ENCODE measurements at regions not wholly inside any gene's neighbourhood (a gene's known extent, or its start where the extent isn't known, plus 50 kb on each side); places are given as distances from the start of the nearest gene placed in this dataset.
"Not testable (repeated sequence)": the region's sequence is repeated elsewhere in the genome, so short reads cannot be mapped to it uniquely, and the experiment has no call there.

- Histone ChIP-seq H3K27me3 (no peaks in the 10 kb centered on the region), H3K4me1 (no peaks in the 10 kb centered on the region), H3K27ac (no peak overlapping the region), H3K4me3 (no peak overlapping the region), H3K36me3 (no peaks in the 10 kb centered on the region), H3K9me3 (no peaks in the 10 kb centered on the region)
- DNase-seq = no peak
- no peak for ATAC-seq
- TF ChIP-seq CTCF (IDR thresholded peaks at IDR 0.05) = no peak
- intact Hi-C loops (cut with DNase I) = no loop called here
Measured at GRCh38 chr10:78342827-78343653, 309.4 kb downstream of the RPS24 start.

- H3K9me3 ChIP-seq; DNase-seq; H3K27ac ChIP-seq; ATAC-seq; H3K36me3 ChIP-seq; H3K4me1 ChIP-seq; H3K27me3 ChIP-seq; H3K4me3 ChIP-seq; intact Hi-C loops (cut with DNase I): not testable (repeated sequence)
Measured at GRCh38 chr10:78344257-78344656, 310.6 kb downstream of the RPS24 start.

- DNase-seq; H3K4me1 ChIP-seq; H3K27ac ChIP-seq; H3K36me3 ChIP-seq; ATAC-seq; H3K9me3 ChIP-seq; H3K27me3 ChIP-seq; H3K4me3 ChIP-seq; intact Hi-C loops (cut with DNase I): not testable (repeated sequence)
Measured at GRCh38 chr10:78345515-78345914, 311.9 kb downstream of the RPS24 start.

- Histone ChIP-seq H3K36me3 (no peaks in the 10 kb centered on the region), H3K4me1 (no peaks in the 10 kb centered on the region), H3K27me3 (no peaks in the 10 kb centered on the region), H3K4me3 (no peak overlapping the region), H3K27ac (no peak overlapping the region), H3K9me3 (no peaks in the 10 kb centered on the region)
- intact Hi-C loops (cut with DNase I) = no loop called here
- DNase-seq (no peak), ATAC-seq (no peak)
- TF ChIP-seq CTCF (IDR thresholded peaks at IDR 0.05) = no peak
Measured at GRCh38 chr10:78346721-78347120, 313.1 kb downstream of the RPS24 start.

- H3K9me3 ChIP-seq = no peaks in the 10 kb centered on the region
- intact Hi-C loops (cut with DNase I) = no loop called here
- no peak for DNase-seq
Measured at GRCh38 chr10:78348411-78349164, 314.9 kb downstream of the RPS24 start.

More at GRCh38 chr10:78348411-78349164, 314.9 kb downstream of the RPS24 start:
- TF ChIP-seq CTCF (IDR thresholded peaks at IDR 0.05) = no peak
- Histone ChIP-seq H3K4me1 (no peaks in the 10 kb centered on the region), H3K27ac (no peak overlapping the region), H3K36me3 (no peaks in the 10 kb centered on the region), H3K4me3 (no peak overlapping the region), H3K27me3 (no peaks in the 10 kb centered on the region)
- no peak for ATAC-seq

Measured in left lung (tissue), 4 donors.